ENCODE measurements at regions not wholly inside any gene's neighbourhood (a gene's known extent, or its start where the extent isn't known, plus 50 kb on each side); places are given as distances from the start of the nearest gene placed in this dataset.

DNA sequence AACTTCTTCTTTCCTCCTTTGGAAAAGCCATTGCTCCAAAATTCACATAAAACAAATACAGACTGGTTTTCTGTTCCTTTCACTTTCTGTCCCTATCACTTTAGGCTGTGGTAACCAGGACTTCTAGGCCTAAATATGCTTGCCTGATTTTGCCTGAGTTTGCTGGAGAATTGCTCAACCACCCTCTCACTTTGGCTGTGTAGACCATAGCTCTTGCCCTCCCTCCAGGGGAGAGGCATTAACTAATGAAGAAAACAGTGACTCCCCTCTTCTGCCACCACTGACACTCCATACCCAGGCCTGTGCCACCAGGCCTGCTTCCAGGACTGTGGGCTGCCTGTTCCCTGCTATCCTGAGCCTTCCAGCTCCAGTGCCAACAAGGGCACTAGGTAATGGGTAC, 163.5 kb downstream of the TOMM20 start:
- H3K27me3 Mint-ChIP-seq, result no peaks in the 10 kb centered on the region
- TF ChIP-seq, protein P1, sequence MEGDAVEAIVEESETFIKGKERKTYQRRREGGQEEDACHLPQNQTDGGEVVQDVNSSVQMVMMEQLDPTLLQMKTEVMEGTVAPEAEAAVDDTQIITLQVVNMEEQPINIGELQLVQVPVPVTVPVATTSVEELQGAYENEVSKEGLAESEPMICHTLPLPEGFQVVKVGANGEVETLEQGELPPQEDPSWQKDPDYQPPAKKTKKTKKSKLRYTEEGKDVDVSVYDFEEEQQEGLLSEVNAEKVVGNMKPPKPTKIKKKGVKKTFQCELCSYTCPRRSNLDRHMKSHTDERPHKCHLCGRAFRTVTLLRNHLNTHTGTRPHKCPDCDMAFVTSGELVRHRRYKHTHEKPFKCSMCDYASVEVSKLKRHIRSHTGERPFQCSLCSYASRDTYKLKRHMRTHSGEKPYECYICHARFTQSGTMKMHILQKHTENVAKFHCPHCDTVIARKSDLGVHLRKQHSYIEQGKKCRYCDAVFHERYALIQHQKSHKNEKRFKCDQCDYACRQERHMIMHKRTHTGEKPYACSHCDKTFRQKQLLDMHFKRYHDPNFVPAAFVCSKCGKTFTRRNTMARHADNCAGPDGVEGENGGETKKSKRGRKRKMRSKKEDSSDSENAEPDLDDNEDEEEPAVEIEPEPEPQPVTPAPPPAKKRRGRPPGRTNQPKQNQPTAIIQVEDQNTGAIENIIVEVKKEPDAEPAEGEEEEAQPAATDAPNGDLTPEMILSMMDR (IDR thresholded peaks at IDR 0.05), result no peak
- peaks cover 3% of the 10 kb centered on the region for H3K9me3 Mint-ChIP-seq
- ATAC-seq (ENCODE audit: low read depth), result no peak
- H3K4me3 Mint-ChIP-seq, result no peak overlapping the region
- intact Hi-C loops (cut with micrococcal nuclease), result no loop called here
- peaks cover 61% of the 10 kb centered on the region for H3K4me1 Mint-ChIP-seq
- peak overlapping the region; percentile 72 for H3K27ac Mint-ChIP-seq
- DNase-seq, result no peak
- CTCF ChIA-PET, result interaction anchor here (1.3 kb wide), 1 partner anchor 9 kb away, joined by 3 read pairs; no protein-coding TSS in a partner anchor
- POLR2A ChIA-PET, result interaction anchor here (0.7 to 6.1 kb wide), 4 partner anchors 13 to 365 kb away, joined by 3 to 85 read pairs (median 40); no protein-coding TSS in a partner anchor
- H3K36me3 Mint-ChIP-seq (ENCODE audit: low read depth), result no peaks in the 10 kb centered on the region

DNA sequence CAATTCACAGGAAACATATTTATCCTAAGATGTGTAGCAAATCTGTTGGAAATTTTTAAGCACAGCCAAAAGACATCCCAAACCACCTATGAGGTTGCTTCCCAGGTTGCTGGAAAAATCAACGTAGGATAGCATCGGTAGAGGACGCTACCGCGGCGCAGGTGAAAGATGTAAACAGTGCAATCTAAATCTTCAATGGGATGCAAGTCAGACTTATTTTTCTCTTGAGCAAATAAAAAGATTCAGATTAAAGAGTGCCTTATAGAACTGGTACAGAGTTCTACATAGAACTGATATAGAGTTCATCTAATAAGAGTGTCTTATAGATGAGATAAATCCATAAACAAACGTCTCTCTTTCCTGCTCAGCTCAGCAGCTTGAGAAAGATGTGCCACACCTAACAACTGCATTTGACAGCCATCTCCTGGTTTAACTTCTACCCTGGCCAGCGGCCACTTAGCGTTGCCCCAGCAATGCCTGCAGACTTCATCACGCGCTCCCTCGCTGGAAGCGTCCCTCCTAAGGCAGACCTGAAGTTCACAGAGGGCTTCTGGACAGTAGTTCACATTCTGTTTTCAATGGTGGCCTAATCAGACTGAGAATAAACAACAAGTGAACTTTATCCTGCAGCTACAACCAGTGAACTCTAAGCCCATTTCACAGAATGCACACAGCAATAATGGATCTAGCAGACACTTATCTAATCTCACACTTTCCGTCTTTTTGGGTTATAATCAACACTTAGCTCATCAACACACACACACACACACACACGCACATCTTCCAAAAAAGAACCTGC, 164.5 kb downstream of the TOMM20 start:
- Mint-ChIP-seq H3K27ac (peak overlapping the region; percentile 98), H3K4me3 (no peak overlapping the region), H3K4me1 (peaks cover 62% of the 10 kb centered on the region), H3K36me3 (ENCODE audit: low read depth) (no peaks in the 10 kb centered on the region), H3K9me3 (peaks cover 3% of the 10 kb centered on the region), H3K27me3 (no peaks in the 10 kb centered on the region)
- DNase-seq, result no peak
- intact Hi-C loops (cut with micrococcal nuclease), result loop anchor here (1.0 to 5.0 kb wide), 14 partner anchors 14 to 352 kb away; no protein-coding TSS in a partner anchor
- ATAC-seq (ENCODE audit: low read depth), result no peak
- ChIA-PET POLR2A (interaction anchor here (1.1 to 6.1 kb wide), 11 partner anchors 13 to 364 kb away, joined by 3 to 85 read pairs (median 12); partner anchors contain the start of gene IRF2BP2), CTCF (no interaction called here)
- TF ChIP-seq, protein P1 (IDR thresholded peaks at IDR 0.05), result no peak

DNA sequence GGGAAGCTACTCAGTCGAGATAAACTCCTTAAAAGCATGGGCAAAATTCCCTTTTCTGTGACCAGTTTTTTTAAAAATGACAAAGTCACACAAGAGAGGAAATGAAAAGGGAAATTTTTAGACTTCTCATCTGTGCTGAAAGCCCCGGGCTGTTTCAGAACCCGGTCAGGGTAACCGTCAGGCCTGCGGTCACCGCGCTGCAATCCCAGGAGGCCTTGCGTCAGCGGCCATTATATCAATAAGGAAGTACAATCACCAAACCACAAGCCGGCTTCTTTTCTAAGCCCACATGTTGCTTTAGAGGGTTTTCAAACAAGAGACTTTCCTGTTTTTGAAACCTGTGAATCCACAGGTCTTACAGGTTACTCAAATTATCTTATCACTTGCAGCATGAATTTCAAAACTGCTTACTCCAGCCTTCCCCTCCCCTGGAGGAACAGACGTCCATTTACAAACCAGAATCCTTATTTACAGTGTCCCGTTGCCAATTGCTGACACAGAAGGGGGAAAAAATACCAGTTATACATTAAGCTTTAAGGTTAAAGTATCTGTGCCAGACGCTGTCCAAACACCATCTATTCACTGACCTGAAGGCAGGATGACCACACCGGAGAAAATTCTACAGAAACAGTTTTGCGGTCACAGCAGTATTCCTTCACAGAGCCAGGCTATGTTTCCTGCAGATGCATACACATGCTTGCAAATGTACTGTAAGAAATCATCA, 165.3 kb downstream of the TOMM20 start:
- intact Hi-C loops (cut with micrococcal nuclease), result loop anchor here (1.0 to 5.0 kb wide), 14 partner anchors 15 to 351 kb away; no protein-coding TSS in a partner anchor
- POLR2A ChIA-PET, result interaction anchor here (0.6 to 6.1 kb wide), 38 partner anchors 8 to 464 kb away, joined by 3 to 85 read pairs (median 5); partner anchors contain the start of gene IRF2BP2

DNA sequence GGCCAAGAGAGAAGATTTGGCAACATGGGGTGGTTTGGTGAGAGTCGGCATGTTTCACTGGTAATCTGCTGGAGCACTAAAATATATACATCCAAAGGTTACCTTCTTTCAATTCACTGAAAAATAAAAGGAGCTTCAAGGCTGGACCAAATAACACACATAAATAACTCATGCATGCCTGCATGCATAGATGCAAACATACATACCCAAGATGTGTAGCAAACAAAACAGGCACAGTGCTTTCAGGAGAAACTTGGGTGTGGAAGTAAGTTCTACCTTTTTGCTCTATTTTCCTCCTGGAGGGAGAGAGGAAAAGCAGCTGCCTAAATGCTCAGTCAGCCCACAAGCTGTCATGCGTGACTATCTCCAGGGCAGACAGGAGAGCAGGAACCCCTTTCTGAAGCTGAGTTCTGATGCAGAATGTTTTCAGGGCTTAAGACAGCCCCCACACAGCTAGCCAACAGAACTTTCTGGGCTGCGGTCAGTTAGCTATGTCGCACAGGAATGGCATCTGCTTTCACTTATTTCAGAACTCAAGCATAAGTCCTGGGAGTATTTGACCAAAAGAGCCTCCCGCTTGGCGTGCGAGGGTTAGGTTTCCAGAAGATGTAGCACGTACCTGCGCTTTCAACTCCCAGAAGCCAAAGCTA, 166.2 kb downstream of the TOMM20 start:
- ChIA-PET CTCF (interaction anchor here (0.8 to 1.3 kb wide), 6 partner anchors 16 to 352 kb away, joined by 4 to 8 read pairs (median 4); partner anchors contain the start of gene IRF2BP2), POLR2A (interaction anchor here (0.7 to 6.1 kb wide), 39 partner anchors 8 to 463 kb away, joined by 3 to 85 read pairs (median 5); partner anchors contain the start of gene IRF2BP2)
- Mint-ChIP-seq H3K4me3 (peak overlapping the region; percentile 82), H3K36me3 (ENCODE audit: low read depth) (no peaks in the 10 kb centered on the region), H3K27ac (peak overlapping the region; percentile 98), H3K9me3 (peaks cover 3% of the 10 kb centered on the region), H3K27me3 (no peaks in the 10 kb centered on the region), H3K4me1 (peaks cover 66% of the 10 kb centered on the region)
- intact Hi-C loops (cut with micrococcal nuclease), result loop anchor here (2.0 to 5.0 kb wide), 3 partner anchors 120 to 230 kb away; no protein-coding TSS in a partner anchor
- DNase-seq (no peak), ATAC-seq (ENCODE audit: low read depth) (peak; percentile 43)
- TF ChIP-seq, protein P1 (IDR thresholded peaks at IDR 0.05), result no peak

More for the DNA sequence above, 165.3 kb downstream of the TOMM20 start:
- H3K4me3 Mint-ChIP-seq, result peak overlapping the region; percentile 82
- DNase-seq (peak; percentile 84), ATAC-seq (ENCODE audit: low read depth) (peak; percentile 89)
- H3K27ac Mint-ChIP-seq, result peak overlapping the region; percentile 98
- peaks cover 3% of the 10 kb centered on the region for H3K9me3 Mint-ChIP-seq
- H3K27me3 Mint-ChIP-seq, result no peaks in the 10 kb centered on the region
- H3K36me3 Mint-ChIP-seq (ENCODE audit: low read depth), result no peaks in the 10 kb centered on the region
- H3K4me1 Mint-ChIP-seq, result peaks cover 66% of the 10 kb centered on the region
- TF ChIP-seq, protein P1 (IDR thresholded peaks at IDR 0.05), result no peak
- CTCF ChIA-PET, result interaction anchor here (1.0 to 1.3 kb wide), 4 partner anchors 15 to 353 kb away, joined by 4 to 8 read pairs (median 4); partner anchors contain the start of gene IRF2BP2
